Middle frontal gyrus (tissue), 1 donor: ENCODE measurements at regions not wholly inside any gene's neighbourhood (a gene's known extent, or its start where the extent isn't known, plus 50 kb on each side); places are given as distances from the start of the nearest gene placed in this dataset.

Experiments used
- DNase-seq: peaks from one replicate; pipeline ENCODE4 v3.0.0-alpha.2; 2015; ENCODE audit warnings: low spot score; ENCODE audit errors: extremely low spot score

DNA sequence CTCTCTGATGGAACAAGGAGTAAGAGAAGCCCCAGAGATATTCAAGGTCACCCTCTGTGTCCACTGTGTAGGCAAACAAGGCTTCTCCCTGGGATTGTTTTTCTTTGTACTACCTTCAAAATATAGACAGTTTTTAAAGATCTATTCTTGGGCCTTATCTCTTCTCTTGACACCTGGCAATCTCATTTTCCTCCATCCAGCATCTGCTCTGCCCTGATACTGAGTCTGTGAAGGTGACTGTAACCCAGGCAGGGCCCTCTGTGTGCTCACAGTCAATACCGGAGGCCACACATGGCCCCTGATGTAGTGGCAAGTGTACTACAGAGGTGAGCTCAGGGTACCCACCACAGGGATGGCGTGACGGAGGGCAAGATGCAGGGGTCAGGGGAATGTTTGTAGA is 221.1 kb downstream of the SNX10 start:
- DNase-seq: no peak

DNA sequence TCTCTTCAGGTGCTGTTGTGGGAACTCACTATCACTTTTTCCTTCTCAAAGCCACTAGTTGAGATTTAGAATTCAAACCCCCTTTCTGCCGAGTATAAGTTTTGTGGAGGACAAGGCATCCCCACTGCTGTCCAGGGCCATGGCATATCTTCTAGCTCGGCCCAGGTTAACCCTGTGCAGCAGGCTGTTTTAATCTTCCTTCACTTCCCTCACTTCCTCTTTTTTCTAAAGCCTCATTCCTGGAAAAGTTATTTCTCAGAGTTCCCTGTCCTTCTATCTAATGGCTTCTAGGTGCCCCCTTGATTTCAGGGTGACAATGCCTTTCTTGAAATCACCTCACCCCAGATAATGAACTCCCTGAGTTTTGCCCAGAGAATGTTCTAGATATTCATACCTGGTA is 222.3 kb downstream of the SNX10 start:
- no peak for DNase-seq

DNA sequence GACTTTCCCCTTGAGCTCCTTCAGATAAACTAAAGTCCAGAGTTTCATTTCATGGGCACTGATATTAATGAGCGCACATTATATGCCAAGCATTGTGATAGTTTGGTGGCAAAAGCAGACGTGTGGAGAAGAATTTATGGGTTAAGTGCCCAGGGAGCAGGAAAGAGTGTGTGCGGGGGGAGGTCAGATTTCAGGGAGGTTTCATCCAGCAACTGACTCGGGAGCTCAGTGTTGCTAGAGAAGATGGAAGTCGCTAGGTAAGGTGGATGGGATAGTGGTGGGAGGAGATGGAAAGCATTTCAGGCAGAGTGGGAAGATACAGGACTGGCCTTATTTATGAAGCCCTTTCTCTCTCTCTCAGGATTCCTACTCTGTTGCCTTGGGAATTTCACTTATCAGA is 223.0 kb downstream of the SNX10 start:
- no peak for DNase-seq

DNA sequence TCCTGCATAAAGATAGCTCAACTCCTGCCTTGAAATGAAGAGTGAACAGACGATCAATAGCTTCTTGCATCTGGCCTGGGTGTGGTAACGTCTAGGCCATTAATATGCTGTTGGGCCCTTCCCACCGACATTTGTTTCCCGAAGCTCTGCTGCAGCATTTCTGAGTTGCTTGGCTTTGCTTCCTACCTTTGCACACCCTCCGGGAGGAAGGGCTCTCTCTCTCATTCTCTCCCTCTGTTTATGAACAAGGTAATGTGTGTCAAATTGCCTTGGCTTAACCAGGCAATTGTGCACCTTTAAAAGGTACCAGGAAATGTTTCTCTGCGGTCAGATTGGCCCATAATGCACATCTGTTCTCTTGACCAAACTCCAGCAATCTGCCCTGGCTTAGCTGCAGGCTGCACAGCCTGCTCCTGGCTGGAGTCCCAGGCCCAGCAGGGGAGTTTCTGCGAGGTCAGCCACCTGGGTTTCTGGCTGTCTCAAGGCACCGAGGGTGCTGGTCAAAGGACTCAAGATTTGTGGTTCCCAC is 223.7 kb downstream of the SNX10 start:
- no peak for DNase-seq

DNA sequence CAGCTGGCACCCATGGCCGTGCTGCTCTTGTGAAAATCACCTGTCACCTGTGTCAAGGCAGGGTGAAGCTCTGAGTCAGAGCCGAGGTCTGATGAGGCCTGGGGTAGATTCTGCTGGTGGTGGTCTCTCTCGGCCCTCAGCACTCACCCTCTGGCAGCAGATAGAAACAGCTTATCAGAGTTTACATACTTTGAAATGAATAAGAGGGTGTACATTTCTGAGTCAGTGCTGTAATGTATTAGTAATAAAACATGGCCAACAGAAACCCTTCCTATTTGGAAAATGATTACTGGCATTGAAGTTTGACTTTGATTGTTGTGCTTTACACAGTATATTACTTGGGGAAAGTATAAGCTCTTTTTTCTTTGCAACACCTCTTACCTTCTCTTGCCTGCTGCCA is 228.8 kb downstream of the SNX10 start:
- DNase-seq: no peak

DNA sequence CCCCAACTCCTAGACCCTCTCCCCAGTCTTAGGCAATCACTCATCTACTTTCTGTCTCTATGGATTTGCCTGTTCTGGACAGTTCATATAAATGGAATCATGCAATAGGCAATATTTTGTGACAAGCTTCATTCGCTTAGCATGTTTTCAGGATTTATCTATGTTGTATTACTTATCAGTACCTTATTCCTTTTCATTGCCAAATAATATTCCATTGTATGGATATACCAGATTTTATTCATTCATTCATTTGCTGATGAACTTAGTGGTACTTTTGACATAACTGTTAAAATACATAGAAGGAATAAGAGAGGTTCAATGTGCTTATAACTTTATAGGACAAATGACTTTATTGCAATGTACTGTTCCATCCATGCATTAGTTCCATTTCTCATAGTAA is 231.0 kb downstream of the SNX10 start:
- DNase-seq: no peak

DNA sequence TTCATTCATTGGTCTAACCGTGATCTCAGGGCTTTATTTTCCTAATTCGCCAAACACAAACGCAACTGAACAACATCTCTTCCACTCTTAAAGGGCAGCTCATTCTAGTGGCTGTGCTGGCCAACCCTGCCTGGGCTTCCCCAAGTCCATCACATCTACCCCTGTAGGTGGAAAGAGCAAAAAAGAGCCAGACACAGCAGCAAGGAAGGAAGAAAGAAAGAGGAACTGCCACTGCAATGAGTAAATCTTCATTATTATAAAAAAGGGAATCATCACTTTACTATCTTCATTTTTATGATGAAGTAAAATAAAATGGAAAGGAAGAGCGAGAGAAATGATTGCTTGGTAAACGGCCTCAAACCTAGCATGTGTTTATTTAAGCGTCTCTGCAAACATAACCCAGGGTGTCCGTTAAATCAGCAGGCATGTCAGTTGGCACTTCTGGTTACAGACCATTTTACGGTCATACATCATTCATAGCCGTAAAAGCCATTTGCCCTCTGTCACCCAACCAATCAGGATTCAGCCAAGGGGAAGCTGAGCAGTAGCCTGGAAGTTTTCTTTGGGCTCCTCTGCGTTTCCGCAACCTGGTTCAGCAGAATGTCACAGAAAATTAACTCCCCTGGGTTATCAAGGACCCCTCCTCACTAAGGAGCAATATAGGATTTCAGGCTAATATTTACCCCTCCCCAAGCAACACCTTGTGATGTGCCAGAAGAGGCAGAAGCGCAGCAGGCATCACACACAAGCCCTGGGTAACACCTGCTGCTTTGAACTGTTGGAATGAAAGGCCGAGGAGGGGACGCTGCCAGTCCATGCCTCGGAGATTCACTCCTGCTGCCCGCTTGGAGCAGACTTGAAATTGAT is 234.0 kb downstream of the SNX10 start:
- no peak for DNase-seq

DNA sequence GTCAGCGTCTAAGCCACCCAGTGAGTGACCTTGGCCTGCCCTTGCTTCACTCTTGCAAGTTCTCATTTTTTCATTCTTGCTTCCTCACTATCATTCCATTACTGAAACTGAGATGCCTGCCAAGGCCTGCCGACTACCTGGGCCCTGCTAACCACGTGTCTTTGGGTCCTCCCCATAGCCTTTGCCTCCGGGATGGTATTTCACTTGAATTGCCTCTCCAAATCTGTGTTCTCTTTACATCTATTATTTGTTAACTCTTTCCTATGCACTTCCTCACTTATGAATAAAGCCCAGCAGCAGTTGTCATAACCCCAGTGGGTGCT is 234.6 kb downstream of the SNX10 start:
- DNase-seq: no peak

DNA sequence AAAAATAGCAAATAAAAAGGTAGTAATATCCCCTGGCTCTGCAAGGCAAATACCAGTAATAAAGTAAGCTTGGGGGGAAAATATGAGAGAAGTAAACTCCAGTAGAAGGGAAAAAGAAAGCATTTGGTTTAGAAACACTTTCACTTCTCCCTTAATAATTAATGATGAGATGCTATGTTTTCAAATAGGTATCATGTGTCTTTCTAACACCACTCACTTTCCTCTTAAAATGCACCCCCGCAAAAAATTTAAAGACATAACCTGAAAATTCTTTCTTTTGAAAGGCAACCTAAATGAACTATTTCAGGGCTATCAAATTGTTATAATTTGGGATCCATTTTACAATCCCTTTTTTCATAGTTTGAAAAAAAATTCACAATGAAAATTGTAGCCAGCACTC is 240.3 kb downstream of the SNX10 start:
- no peak for DNase-seq

DNA sequence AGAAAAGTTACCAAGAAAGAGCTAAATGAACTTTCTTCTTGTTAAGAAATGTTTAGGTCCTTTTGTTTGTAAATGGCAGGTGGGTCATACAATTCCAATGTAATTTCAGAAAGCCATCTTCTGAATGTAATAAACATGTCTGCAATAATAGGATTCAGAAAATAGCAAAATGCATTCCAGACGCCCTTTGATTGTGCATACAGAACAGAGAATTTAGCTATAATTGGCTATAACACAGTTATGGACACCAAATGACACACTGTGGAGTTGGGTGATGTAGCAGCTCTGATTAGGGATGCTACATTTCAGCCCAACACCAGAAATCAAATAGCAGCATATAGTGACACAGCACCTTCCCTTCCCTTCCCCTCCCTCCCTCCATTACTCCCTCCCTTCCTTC is 240.8 kb downstream of the SNX10 start:
- DNase-seq: no peak

DNA sequence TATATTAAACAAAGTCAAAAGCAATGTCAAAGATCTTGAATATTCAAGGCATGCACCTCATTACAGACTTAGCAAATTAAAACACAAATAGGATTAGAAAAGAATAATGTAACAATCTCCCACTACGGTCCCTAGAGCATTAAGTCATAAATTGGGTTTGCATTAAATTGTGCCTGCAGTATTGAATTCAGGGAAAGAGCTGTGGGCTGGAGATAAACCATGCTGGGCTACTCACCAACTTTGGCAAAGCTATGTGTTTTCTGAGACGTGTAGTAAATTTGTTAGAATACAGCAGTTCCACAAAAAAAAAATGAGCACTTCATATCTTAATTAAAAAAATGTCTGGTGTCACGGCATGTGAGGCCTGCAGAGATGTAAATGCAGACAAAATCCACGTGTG is 241.6 kb downstream of the SNX10 start:
- DNase-seq: no peak

DNA sequence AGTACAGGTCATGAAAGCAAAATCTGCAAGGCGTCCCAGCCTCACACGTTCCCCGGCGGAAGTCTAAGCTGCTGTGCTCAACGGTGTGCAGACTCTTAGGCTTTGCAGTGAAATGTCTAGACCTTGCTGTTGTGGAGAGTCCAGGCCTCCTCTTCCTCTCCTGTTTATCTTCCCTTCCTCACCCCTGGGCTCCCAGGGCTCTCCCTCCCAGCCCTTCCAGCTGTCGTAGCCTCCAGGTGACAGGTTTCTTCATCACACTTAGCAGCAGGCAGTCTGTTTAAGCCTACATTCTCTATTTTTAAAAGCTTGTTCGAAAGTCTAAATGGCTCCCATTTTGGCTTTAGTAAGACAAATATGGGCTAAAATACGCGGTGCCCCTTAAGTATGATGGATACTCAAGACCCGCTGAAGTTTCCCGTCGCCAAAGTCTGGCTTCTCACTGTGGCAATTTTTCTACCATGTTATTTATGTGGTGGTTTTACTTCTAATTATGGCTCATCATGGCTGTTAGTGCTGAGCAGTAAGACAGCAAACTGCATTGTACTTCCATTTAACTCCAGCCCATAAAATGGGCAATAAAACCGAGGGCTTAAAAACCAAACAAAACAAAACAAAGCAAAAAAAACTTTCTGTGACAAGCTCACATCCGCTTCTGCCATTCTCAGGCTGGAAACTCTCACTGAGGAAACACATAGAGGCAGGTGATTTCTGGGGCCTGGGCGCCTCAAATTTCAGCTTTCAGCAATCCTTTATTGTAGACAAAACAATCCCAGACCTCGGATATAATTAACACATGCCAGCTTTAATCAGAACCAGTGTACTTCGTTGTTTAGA is 243.2 kb downstream of the SNX10 start:
- no peak for DNase-seq

DNA sequence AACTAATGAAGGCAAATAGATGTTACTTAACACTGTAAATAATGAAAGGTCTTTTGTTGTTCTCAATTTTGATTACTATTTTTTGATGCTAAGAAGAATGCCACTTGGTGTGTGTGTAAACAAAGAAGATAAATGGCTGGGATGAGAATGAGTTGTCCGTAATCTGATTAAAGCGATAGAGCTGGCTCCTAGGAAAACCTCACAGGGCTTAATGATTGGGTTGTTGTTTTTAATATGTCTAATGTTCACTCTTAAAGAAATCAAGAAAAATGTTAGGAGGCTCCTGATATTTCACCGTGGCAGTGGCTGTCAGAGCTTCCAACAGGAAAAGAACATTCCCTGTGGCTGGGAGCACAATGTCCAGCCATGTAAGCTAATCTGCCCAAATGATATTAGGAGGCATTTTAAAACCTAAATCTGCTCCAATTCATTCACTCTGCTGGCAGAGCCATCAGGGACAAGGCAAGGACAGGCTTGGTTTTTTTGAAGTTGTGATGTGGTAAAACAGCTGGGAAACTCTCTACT is 243.9 kb downstream of the SNX10 start:
- no peak for DNase-seq

DNA sequence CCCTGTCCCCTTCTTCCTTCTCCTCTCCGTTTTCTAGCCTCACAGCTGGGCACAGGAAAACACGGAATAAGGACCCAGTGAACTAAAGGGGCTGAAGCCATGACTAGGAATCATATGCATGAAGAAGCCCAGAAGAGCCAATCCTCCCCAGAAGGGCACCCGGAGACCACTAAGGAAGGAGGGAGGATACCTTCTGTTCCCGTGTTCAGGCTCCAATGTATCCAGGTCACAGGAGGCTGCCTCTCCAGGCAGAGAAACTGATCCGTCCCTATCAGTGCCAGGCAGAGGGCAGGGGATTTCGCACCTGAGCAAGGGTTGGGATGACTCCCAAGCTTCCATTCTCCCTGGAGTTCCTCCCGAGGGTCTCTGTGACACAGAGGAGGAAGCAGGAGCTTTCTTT is 246.6 kb downstream of the SNX10 start:
- no peak for DNase-seq

DNA sequence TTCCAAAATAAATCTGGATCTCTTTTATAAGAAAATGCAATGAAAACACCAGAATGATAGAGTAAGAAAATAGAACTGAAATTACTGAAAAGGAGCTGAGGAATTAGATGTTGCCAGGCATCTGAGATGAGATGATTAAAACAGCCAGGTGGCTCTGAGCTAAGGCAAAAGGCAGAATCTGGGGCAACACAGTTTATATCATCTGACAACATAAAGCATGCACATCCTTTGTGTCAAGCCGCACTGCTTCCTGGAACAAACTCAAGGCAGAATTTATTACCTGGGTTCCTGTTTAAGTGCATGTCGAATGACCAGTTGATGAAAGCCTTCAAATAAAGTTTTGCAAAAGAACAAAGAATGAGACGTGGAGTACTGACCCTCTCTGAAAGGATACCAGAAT is 247.0 kb downstream of the SNX10 start:
- DNase-seq: no peak

DNA sequence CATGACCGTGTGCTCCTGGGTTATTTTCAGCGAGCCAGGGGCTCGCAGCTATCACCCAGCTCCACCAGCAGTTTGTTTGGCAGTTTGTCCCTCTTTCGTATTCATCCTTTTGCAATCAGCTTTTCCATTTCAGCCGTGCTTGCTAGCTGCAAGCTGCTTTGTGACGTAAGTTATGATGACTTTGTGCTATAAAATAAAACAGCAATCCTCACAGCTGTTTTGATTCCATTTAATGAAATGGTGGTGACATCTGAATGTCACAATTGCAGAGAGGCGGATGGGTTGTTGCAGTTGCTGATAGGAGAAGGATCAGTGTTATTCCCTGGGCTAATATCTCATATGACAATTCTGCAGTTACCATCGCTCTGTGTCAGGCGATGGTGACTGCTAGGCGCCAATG is 251.7 kb downstream of the SNX10 start:
- no peak for DNase-seq

DNA sequence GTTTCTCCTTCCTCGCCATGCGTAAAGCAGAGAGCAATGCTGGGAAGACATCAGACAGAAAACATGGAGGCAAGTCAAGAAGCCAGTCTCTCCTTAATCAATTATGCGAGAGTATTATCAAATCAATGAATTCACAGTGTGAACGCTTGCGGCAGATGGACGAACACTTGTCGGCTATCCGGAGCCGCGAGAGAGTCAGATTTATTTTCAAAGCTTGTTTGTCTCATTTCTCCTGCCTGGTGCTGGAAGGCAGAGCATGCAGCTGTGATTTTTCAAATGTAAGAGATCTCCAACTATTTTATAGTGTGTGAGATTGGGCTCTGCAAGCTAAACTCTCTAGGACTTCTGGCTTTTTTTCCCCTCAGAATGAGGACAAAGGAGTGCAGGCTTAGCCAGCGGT is 252.3 kb downstream of the SNX10 start:
- no peak for DNase-seq

DNA sequence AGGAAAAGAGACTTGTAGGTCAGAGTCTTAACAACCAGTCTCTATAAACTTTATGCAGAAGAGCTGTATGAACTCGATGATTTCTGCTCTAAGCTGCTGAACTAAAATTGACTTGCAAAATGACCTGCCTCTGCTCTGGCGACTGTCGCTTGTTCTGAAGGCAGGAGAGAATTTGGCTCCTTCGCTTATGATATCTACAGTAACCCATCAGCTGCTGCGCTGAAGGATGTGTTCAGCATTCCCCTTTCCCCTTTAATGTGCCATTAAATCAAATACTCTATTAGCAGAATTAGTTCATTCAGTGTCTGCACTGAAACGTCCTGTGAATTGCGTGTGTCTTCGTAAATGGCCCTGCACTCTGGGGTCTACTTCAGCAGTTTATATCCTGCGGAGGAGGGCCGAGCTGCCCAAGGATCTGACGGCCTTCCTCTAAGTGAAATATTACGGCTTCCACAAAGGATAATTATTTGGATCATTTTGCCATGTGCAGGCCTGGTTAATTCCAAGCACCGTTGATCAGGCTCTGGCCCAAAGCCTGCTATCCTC is 254.9 kb downstream of the SNX10 start:
- DNase-seq: no peak

DNA sequence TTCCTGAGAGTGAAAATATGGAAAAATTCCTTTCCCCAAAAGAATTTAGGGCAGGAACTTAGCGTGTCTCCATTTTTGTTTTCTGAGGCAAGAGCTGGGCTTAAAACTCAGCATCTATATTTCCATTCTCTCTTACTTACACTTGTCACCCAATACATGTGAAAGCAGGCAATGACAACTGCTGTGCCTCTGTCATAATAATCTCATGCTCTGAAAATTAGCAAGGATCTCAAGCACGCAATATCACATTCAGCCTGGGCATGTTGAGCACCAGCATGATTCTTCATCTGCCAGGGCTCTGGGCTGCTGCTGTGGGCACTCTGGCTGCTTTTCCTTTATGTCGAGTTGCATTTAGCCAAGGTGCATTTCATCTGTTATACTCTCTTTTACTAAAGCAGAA is 255.5 kb downstream of the SNX10 start:
- no peak for DNase-seq

DNA sequence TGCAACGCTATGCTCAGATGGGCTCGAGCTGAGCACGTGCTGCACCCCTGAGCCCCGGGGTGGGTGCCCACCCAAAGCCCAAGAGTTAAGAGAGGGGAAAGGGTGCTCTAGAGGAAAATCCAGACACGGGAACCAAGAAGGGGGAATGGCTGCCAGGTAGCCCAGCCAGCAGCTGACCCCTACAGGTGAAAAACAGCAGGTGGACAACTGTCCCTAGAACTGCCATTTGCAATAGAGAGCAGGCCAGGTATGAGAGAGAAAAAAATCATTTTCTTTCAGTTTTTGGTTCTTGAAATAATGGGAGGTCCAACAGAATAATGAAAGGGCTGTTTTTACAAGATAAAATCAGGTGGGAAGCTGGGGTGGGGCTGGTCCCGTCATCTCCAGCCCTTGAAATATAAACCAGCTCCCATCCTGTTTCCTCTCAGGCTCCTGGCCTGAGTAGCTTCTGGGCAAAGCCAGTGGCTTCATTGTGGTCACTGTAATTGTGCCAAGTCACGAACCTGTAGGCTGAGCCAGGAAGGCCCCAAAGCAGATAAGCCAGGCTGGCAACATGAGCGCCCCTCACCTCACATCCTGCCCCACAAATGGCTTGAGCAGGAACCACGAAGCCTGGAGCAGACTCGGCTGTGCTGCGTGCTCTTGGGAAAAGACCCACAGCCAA is 257.8 kb downstream of the SNX10 start:
- DNase-seq: no peak

DNA sequence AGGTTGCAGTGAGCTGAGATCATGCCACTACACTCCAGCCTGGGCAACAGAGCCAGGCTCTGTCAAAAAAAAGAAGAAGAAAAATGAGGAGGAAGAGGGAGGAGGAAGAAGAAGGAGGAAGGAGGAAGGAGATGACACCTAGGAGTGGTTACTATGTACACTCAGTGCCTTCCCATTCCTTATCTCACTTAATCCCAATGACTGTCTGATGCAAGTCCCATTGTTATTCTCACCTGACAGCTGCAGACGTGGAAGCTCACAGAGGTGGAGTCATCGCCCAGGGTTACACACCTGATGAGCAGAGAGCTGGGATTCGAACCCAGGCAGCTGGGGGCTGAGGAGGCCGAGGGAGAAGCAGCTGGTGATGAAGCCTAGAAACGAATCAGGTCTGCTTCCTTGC is 258.8 kb downstream of the SNX10 start:
- no peak for DNase-seq

DNA sequence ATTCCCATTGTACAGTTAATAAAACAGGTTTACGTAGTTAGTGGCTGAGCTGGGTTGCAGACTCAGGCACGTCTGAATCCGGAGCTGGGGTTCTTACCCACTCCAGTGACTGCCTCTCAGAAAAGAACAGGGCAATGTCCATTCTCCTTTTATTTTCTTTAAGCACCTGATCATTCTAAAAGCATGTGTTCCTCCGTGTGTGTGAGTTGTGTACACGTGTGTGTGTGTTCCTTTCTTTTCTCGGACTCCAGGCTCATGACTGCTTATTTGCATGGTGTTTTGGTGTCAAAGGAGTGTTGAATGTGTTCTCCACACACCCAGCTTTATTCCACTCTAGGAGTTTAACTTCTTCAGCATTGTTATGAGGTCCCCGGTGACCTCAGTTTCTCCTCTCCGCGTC is 260.1 kb downstream of the SNX10 start:
- no peak for DNase-seq
